Superior temporal gyrus (tissue), 1 donor: ENCODE measurements at regions not wholly inside any gene's neighbourhood (a gene's known extent, or its start where the extent isn't known, plus 50 kb on each side); places are given as distances from the start of the nearest gene placed in this dataset.
A peak's percentile ranks its signal among the peaks of the same experiment; 100 is the strongest.

Experiments used
- DNase-seq: peaks from one replicate; pipeline ENCODE4 v3.0.0-alpha.2; 2016; ENCODE audit errors: extremely low spot score

- DNase-seq: no peak
Measured at GRCh38 chr6:148042536-148042935, 300.1 kb upstream of the SASH1 start.

DNA sequence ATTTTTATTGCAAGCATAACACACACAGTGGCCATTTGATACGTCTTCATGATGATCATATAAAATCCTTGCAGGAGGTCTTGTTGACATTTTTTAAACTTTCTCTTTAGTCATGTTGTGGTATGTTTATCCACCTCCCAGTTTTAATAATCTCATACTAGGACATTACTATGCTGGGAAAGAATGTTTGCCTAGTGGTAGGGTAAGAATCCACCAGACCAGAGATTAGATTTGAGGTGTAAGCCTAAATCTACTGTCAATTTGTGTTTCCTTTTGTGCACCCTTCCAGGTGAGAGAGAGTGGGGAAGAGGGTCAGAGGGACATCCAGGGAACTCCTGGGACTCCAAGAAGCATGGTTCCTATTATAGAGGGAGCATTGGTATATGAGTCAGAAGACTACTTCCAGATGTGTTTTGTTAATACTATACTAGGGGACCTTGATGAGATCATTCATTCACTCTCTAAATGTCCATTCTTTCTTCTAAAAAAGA, 298.3 kb upstream of the SASH1 start:
- DNase-seq: no peak

DNA sequence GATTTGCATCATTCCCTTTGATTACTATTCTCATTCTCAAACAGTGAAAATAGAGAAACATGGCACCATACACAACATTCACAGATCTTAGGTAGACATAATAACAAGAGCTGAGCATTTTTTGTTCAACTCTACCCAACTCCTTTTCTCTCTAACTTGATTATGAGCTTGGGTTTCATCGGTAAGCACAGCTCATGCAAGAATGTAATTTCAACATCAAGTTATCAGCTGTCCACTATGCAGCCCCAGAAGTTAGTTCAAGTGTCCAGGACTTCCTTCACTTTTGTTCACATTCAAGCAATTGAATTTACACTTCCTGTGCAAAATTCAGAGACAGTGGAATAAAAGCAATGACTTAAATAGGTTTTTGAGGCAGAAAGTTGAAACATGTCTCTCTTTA, 297.7 kb upstream of the SASH1 start:
- no peak for DNase-seq

DNA sequence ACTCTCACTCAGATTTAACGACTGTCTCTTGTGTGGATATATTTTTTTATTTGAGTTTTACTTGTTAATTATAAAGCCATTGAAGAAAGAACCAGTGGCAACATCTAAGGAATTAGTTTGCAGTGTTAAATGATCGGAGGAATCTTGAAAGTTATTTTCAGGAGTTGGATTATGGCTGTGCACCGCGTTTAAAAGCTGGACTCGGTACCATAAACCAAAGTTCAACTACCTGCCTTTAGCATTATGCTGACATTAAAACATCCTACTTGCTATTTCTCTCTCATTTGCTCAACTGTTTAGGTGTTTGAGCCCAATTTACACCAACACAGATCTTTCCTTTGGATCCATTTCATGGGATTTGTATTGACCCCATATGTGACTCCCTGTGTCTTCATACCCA, 289.4 kb upstream of the SASH1 start:
- no peak for DNase-seq

DNA sequence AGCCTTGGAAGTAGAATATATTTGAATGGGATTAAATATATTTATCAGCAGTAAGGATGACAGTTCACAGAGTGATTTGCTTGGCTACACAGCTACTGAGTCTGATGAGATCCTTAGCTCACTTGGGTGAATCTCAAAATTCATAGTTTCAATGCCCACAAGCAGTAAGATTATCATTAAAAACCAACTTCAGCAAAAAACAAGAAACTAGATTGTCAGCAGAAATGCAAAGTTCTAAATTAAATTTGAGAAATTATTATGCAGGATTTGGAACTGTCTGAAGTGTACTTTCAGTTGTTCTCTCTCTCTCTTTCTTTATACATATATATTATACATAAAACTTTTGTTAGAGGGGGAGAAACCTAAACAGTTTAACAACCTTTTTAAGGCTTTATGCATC, 288.8 kb upstream of the SASH1 start:
- DNase-seq: no peak

DNA sequence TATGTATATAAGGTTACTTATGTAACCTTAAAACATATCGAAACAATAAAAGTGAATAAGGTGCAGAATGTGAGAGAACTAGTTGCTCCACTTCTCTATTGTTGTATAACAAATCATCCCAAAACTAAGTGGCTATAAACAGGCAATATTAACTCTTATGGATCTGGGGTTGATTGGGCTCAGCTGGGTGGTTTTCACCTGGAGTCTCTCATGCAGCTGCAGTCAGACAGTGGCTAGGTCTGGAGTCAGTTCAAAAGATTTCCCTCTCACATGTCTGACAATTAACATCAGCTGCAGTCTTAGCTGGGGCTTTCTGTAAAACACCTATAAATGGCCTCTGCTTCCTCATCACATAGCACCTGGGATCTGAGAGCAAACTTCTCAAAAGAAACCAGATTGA, 288.4 kb upstream of the SASH1 start:
- no peak for DNase-seq

GRCh38 chr6:148055419-148055818, 287.2 kb upstream of the SASH1 start:
- DNase-seq: no peak

DNA sequence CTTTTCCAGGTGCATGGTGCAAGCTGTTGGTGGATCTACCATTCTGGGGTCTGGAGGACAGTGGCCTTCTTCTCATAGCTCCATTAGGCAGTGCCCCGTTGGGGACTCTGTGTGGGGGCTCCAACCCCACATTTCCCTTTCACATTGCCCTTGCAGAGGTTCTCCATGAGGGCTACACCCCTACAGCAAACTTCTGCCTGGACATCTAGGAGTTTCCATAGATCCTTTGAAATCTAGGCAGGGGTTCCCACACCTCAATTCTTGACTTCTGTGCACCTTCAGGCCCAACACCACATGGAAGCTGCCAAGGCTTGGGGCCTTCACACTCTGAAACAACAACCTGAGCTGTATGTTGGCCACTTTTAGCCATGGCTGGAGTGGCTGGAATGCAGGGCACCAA, 282.8 kb upstream of the SASH1 start:
- DNase-seq: no peak

- no peak for DNase-seq
Measured at GRCh38 chr6:148064406-148065134, 278.1 kb upstream of the SASH1 start.

DNA sequence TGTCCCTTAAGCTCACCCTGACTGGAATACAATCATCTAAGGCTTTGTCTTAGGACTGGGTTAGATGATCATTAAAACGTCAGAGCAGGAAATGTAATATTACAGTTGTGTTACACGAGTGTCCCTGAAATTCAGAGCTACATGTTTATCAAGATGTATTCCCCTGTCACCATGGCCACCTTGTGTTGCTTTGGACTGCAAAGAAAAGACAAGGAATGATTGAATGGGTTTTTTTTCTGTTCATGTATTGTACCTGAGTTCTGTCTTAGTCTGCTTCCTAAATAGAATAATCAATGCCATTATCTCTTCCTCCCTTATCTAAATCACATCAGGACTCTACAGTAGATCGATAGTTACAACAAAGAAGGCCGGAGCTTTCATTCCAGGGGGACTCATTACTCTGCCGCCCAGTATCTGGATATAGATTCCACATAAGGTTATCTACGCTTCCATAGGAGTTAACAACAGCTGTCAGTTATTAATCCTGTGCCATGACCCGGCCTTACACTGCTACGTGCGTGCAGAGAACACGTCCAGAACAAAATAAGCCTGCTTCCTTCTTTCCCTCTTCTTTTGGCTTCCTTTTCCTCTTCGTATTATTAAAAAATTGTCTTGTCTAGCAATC, 274.1 kb upstream of the SASH1 start:
- DNase-seq: no peak

DNA sequence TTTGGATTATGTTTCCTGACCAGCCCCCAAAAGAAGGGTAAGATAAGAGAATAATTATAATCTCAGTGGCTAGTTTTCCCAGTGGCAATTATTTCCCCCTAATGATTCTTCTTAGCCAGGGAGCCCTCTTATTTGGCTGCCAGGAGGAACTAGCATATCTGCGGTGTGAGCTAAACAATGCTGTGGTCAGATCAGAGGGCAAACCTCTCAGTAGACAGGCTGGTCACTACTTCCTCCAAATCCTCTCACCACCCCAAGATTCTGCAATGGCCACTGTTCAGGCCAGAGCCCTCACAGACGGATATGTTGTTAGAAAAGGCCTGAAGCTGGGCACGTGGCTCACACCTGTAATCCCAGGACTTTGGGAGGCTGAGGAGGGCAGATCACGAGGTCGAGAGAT, 273.4 kb upstream of the SASH1 start:
- no peak for DNase-seq

DNA sequence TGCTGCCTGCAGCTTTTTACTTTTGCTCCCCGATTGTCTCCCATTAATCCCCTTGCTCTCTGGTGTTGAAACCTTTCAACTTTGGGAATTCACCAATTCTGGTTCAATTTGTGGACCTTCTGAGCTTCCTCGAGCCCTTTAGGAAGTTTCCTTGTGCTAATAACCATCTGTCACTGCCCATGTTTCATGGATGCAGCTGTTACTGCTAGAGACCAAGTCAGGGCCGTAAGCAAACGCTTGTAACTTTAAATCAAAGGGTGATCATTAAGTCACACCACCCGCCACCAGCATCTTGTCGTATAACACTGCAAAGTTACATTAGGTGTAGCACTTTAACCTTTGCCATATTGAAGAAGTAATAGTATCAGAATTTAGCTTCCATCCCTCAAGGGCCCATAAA, 268.3 kb upstream of the SASH1 start:
- no peak for DNase-seq

- no peak for DNase-seq
Measured at GRCh38 chr6:148074738-148075137, 267.9 kb upstream of the SASH1 start.

DNA sequence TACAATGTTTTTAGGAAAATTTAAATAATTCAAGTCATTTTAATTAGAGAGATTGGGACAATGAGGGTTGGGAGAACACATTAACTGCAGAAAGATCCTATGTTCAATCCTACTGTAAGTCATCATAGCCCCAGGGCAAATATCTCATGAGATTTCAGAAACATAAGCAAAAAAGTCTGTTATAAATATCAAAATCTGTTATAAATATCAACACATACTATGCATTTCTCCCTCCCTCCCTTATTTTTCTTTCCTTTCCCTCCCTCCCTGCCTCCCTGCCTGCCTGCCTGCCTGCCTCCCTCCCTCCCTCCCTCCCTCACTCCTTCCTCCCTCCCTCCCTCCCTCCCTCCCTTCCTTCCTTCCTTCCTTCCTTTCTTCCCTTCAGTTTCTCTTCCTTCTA, 267.3 kb upstream of the SASH1 start:
- DNase-seq: no peak

DNA sequence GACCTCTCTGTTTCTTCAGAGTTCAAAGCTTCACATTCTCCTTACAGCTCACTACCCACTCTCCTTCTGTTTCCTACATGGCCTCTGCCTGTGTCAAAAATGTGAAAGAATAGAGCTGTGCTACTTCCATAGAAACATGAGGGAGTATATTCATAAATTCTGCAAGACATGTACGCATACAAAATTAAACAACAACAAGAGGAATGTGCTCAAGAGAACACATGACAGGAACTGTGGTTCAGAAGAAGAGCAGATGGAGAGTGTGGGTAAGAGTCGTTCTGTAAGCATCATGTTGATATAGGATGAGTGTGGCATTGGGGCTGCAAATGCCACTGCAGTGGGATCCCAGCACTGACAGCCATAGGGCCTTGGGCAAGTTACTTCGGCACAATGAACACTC, 266.6 kb upstream of the SASH1 start:
- no peak for DNase-seq

GRCh38 chr6:148080315-148080714, 262.3 kb upstream of the SASH1 start:
- no peak for DNase-seq

DNA sequence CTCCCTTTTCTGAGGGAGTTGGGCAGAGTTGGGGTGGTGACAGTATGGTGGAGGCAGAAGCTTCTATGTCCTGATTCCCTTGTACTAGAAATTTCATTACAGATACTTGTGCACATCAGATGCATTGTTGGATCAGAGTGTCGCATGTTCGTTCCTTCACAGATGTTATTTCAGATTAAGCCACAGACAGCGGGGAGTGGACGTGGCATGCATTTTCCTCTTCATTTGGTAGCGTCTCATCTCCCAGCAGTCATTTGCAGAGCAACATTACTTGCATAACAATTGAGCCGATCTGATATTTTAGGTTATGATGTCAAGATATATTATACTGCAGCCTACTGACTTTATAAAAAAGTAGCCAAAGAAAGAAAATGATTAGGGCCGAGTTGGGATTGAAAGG, 261.6 kb upstream of the SASH1 start:
- no peak for DNase-seq

DNA sequence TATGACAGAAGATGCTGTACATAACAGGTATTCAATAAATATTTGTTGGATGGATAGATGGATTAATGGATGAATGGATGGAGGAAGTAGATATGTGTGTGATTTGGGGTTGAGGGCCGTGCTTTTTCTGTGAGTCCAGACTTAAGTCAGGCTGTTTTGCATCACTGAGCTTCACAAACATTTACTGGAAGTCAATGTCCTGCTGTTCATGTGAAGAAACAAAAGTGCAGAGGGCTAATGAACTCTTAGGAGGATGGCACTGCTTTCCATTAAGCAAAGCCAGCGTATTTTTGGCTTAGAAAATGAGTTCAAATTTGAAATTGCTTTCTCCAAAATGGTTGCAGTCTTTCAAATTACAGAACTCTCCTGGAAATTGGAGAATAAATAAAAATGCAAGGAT, 260.6 kb upstream of the SASH1 start:
- no peak for DNase-seq

DNA sequence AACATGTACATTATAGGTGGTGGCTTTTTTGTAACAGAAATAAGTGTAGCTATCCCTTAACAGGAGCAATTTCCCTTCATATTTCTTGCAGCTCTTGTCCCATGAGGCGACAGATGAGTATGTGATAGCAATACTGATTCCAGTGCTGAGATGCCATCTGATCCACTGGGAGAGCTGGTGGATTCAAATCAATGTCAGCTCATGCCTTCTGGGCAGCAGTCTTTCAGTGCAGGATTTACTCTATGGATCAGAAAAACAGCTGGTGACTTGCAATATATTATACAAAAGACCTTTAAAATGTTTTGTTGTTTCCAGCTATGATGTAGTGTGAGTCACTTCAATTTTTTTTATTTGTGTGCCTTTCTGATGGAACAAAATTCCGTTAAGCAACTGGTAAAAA, 259.9 kb upstream of the SASH1 start:
- DNase-seq: no peak

- peak; percentile 63 for DNase-seq
Measured at GRCh38 chr6:148085631-148086331, 256.9 kb upstream of the SASH1 start.

DNA sequence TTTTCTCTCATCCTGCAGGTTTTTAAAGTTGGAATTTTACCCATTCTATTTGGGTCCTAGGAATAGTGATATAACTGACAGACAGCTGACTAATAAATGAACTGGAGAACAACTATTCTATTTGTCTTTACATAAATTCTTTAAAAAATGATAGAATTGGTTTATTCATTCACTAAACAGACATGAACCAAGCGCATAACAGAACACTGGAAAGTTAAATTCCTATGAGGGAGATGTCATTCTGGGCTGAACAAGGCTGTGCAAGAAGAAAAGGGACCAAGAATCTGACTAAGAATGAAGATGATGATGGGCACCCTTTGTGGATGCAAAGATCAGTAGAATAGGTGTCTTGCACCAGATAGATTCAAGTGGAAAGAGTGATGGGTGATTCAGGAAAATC, 256.3 kb upstream of the SASH1 start:
- no peak for DNase-seq

GRCh38 chr6:148086843-148087242, 255.8 kb upstream of the SASH1 start:
- no peak for DNase-seq

DNA sequence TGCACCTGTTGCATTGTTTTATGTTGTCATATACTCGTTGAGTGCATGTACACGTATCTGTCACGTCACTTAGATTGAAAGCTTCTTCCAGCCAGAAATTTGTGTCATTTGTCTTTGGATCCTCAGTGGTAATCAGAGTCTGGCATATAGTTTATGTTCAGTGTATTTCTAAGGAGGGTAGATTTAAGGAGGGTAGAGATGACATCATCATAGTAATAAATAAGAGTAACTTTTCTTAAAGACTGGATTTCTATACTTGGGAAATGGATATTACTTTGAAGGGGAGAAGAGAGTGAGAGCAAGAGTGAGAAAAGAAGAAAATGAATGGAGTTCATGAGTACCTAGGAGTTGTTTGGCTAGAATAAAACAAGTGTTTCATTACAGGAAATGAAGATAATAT, 255.0 kb upstream of the SASH1 start:
- no peak for DNase-seq
